B cell (primary cell): ENCODE measurements at regions not wholly inside any gene's neighbourhood (a gene's known extent, or its start where the extent isn't known, plus 50 kb on each side); places are given as distances from the start of the nearest gene placed in this dataset.

Experiments
- EZH2 ChIP-seq: IDR thresholded peaks from 2 replicates; pipeline ENCODE4 v1.6.1; 2012; ENCODE audit warnings: borderline replicate concordance, low read depth, mild to moderate bottlenecking, moderate library complexity, low read length; ENCODE audit not compliant: insufficient read depth, poor library complexity, severe bottlenecking
- TF ChIP-seq, protein P1 (sequence below): fragments of 200-600 bp; IDR thresholded peaks from one replicate; pipeline ENCODE4 v1.8.0; 2022; ENCODE audit warnings: antibody characterized with exemption, mild to moderate bottlenecking

DNA sequence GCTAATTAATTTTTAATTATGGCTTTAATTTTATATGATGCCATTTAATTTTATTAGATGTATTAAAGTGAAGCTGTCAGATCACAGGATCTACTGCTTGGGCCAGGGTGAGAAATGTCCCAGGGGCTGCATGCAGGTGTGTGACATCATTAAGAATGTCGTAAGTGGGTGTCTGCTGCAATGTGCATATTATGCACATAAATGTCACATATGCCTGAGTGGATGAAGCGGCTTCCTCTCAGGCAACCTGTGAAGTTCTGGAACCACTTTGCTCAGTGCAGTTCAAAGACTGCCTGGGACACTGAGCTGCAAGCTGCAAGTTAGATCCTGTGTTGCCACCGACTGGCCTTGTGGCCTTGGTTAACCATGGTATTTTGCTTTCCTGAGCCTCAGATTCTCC lies 355.0 kb downstream of the UQCRFS1 start:
- TF ChIP-seq, protein P1, sequence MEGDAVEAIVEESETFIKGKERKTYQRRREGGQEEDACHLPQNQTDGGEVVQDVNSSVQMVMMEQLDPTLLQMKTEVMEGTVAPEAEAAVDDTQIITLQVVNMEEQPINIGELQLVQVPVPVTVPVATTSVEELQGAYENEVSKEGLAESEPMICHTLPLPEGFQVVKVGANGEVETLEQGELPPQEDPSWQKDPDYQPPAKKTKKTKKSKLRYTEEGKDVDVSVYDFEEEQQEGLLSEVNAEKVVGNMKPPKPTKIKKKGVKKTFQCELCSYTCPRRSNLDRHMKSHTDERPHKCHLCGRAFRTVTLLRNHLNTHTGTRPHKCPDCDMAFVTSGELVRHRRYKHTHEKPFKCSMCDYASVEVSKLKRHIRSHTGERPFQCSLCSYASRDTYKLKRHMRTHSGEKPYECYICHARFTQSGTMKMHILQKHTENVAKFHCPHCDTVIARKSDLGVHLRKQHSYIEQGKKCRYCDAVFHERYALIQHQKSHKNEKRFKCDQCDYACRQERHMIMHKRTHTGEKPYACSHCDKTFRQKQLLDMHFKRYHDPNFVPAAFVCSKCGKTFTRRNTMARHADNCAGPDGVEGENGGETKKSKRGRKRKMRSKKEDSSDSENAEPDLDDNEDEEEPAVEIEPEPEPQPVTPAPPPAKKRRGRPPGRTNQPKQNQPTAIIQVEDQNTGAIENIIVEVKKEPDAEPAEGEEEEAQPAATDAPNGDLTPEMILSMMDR = no peak
- TF ChIP-seq EZH2 = no peak
